Glutamatergic neuron (in vitro differentiated cells): ENCODE measurements at regions not wholly inside any gene's neighbourhood (a gene's known extent, or its start where the extent isn't known, plus 50 kb on each side); places are given as distances from the start of the nearest gene placed in this dataset.

Source experiments
- DNase-seq: peaks from one replicate; pipeline ENCODE4 v3.0.0; 2022
- H3K27ac Mint-ChIP-seq: one replicate; pipeline ENCODE4 v1.8.0; 2020; ENCODE audit warnings: mild to moderate bottlenecking, mixed read lengths, inconsistent platforms; ENCODE audit not compliant: unreplicated experiment
- H3K27me3 Mint-ChIP-seq: one replicate; pipeline ENCODE4 v1.8.0; 2020; ENCODE audit warnings: mild to moderate bottlenecking, moderate library complexity, mixed read lengths, inconsistent platforms; ENCODE audit not compliant: unreplicated experiment
- H3K36me3 Mint-ChIP-seq: one replicate; pipeline ENCODE4 v1.8.0; 2020; ENCODE audit warnings: mild to moderate bottlenecking, mixed read lengths, inconsistent platforms; ENCODE audit not compliant: unreplicated experiment
- H3K4me1 Mint-ChIP-seq: one replicate; pipeline ENCODE4 v1.8.0; 2020; ENCODE audit warnings: mild to moderate bottlenecking, low read depth, mixed read lengths, inconsistent platforms; ENCODE audit not compliant: unreplicated experiment
- H3K4me3 Mint-ChIP-seq: one replicate; pipeline ENCODE4 v1.8.0; 2020; ENCODE audit warnings: mild to moderate bottlenecking, mixed read lengths, inconsistent platforms; ENCODE audit not compliant: unreplicated experiment
- H3K9me3 Mint-ChIP-seq: one replicate; pipeline ENCODE4 v1.8.0; 2020; ENCODE audit warnings: mild to moderate bottlenecking, moderate library complexity, mixed read lengths, inconsistent platforms; ENCODE audit not compliant: unreplicated experiment
- TF ChIP-seq, protein P1 (sequence below): fragments of 200-600 bp; sonication (generic); IDR thresholded peaks from one replicate; pipeline ENCODE4 v1.5.0; 2021; ENCODE audit not compliant: partially characterized antibody, unreplicated experiment

GRCh38 chr14:38959021-38959420, 144.0 kb downstream of the SEC23A start:
- no peak for DNase-seq

DNA sequence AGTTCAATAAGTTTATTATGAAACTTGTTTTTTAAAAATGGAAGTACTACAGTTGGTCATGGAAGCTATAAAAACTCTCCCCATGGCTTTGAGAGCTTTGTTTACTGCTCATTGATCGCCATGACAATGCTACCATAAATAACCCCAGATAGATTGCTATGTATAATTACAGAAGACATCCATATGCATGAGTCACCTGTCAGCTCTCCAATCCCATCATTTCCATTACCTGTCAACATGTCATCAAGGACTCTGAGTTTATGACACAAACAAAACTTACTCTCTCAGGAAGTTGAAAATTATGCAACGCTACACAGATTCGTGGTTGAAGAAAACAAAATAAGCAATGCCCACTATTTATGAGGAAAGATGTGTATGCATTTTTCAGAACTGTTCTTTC, 144.4 kb downstream of the SEC23A start:
- Mint-ChIP-seq H3K4me3 (no peak overlapping the region), H3K27ac (no peak overlapping the region), H3K9me3 (no peaks in the 10 kb centered on the region), H3K4me1 (peaks cover 3% of the 10 kb centered on the region), H3K36me3 (no peaks in the 10 kb centered on the region), H3K27me3 (no peaks in the 10 kb centered on the region)
- TF ChIP-seq, protein P1, sequence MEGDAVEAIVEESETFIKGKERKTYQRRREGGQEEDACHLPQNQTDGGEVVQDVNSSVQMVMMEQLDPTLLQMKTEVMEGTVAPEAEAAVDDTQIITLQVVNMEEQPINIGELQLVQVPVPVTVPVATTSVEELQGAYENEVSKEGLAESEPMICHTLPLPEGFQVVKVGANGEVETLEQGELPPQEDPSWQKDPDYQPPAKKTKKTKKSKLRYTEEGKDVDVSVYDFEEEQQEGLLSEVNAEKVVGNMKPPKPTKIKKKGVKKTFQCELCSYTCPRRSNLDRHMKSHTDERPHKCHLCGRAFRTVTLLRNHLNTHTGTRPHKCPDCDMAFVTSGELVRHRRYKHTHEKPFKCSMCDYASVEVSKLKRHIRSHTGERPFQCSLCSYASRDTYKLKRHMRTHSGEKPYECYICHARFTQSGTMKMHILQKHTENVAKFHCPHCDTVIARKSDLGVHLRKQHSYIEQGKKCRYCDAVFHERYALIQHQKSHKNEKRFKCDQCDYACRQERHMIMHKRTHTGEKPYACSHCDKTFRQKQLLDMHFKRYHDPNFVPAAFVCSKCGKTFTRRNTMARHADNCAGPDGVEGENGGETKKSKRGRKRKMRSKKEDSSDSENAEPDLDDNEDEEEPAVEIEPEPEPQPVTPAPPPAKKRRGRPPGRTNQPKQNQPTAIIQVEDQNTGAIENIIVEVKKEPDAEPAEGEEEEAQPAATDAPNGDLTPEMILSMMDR = no peak
- DNase-seq = no peak

More at GRCh38 chr14:38959021-38959420, 144.0 kb downstream of the SEC23A start:
- no peaks in the 10 kb centered on the region for H3K9me3 Mint-ChIP-seq
- TF ChIP-seq, protein P1 = no peak
- no peaks in the 10 kb centered on the region for H3K36me3 Mint-ChIP-seq
- H3K4me1 Mint-ChIP-seq = peaks cover 3% of the 10 kb centered on the region
- no peak overlapping the region for H3K27ac Mint-ChIP-seq
- H3K4me3 Mint-ChIP-seq = no peak overlapping the region
- no peaks in the 10 kb centered on the region for H3K27me3 Mint-ChIP-seq

- DNase-seq = no peak
- TF ChIP-seq, protein P1 = no peak
- H3K27me3 Mint-ChIP-seq = no peaks in the 10 kb centered on the region
- H3K4me1 Mint-ChIP-seq = peaks cover 3% of the 10 kb centered on the region
- H3K4me3 Mint-ChIP-seq = no peak overlapping the region
- H3K27ac Mint-ChIP-seq = no peak overlapping the region
- no peaks in the 10 kb centered on the region for H3K36me3 Mint-ChIP-seq
- peaks cover 3% of the 10 kb centered on the region for H3K9me3 Mint-ChIP-seq
These were observed 151.6 kb downstream of the SEC23A start for GRCh38 chr14:38951451-38951850.

GRCh38 chr14:38950676-38951075, 152.4 kb downstream of the SEC23A start:
- Mint-ChIP-seq H3K4me3 (no peak overlapping the region), H3K27me3 (no peaks in the 10 kb centered on the region), H3K36me3 (no peaks in the 10 kb centered on the region), H3K4me1 (peaks cover 3% of the 10 kb centered on the region), H3K9me3 (peaks cover 3% of the 10 kb centered on the region), H3K27ac (no peak overlapping the region)
- TF ChIP-seq, protein P1 = no peak
- DNase-seq = no peak

DNA sequence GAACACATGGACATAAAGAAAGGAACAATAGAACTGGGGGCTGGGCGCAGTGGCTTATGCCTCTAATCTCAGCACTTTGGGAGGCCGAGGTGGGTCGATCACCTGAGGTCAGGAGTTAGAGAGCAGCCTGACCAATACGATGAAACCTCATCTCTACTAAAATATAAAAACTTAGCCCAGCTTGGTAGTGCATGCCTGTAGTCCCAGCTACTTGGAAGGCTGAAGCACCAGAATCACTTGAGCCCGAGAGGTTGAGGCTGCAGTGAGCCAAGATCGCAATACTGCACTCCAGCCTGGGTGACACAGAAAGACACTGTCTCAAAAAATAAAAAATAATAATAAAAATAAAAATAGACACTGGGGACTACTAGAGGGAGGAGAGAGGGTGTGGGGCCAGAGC, 154.5 kb downstream of the SEC23A start:
- Mint-ChIP-seq H3K27me3 (no peaks in the 10 kb centered on the region), H3K36me3 (no peaks in the 10 kb centered on the region), H3K9me3 (peaks cover 4% of the 10 kb centered on the region), H3K4me1 (no peaks in the 10 kb centered on the region), H3K4me3 (no peak overlapping the region), H3K27ac (no peak overlapping the region)
- no peak for DNase-seq
- TF ChIP-seq, protein P1 = no peak
